Retinal pigment epithelial cell (primary cell): ENCODE measurements at regions not wholly inside any gene's neighbourhood (a gene's known extent, or its start where the extent isn't known, plus 50 kb on each side); places are given as distances from the start of the nearest gene placed in this dataset.
"Not testable (repeated sequence)": the region's sequence is repeated elsewhere in the genome, so short reads cannot be mapped to it uniquely, and the experiment has no call there.

Source experiments
- DNase-seq: peaks from one replicate; pipeline ENCODE4 v3.0.0-alpha.2; 2010; ENCODE audit warnings: low read depth
- H3K4me3 ChIP-seq: 2 replicates; pipeline ENCODE4 v1.5.1; 2011; ENCODE audit warnings: mild to moderate bottlenecking, low read length, control low read depth, moderate library complexity
- TF ChIP-seq, protein P1 (sequence below): conservative IDR thresholded peaks from 2 replicates; pipeline ENCODE4 v1.5.1; 2011; ENCODE audit warnings: low read depth, low read length, control low read depth, inconsistent platforms

DNA sequence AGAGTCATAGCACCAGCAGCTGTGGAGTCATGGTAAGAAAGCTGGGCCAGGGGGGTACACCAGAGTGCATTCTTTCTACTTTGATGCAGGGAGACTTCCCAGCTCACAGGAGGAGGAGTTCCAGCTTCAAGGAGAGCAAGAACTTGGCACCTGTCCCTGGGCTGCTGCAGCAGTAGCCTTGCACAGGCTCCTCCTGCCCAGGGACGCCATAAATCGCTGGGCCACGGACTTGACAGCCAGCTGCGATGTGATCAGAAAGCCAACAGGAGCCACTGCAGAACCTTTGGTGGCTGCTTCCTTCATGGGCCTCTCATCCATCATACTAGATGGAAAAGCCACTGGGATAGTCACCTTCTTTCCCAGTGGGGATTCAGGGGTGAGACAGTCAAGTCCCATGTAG is 234.7 kb downstream of the NMUR2 start:
- TF ChIP-seq, protein P1, sequence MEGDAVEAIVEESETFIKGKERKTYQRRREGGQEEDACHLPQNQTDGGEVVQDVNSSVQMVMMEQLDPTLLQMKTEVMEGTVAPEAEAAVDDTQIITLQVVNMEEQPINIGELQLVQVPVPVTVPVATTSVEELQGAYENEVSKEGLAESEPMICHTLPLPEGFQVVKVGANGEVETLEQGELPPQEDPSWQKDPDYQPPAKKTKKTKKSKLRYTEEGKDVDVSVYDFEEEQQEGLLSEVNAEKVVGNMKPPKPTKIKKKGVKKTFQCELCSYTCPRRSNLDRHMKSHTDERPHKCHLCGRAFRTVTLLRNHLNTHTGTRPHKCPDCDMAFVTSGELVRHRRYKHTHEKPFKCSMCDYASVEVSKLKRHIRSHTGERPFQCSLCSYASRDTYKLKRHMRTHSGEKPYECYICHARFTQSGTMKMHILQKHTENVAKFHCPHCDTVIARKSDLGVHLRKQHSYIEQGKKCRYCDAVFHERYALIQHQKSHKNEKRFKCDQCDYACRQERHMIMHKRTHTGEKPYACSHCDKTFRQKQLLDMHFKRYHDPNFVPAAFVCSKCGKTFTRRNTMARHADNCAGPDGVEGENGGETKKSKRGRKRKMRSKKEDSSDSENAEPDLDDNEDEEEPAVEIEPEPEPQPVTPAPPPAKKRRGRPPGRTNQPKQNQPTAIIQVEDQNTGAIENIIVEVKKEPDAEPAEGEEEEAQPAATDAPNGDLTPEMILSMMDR = no peak
- no peak for DNase-seq
- no peak overlapping the region for H3K4me3 ChIP-seq

DNA sequence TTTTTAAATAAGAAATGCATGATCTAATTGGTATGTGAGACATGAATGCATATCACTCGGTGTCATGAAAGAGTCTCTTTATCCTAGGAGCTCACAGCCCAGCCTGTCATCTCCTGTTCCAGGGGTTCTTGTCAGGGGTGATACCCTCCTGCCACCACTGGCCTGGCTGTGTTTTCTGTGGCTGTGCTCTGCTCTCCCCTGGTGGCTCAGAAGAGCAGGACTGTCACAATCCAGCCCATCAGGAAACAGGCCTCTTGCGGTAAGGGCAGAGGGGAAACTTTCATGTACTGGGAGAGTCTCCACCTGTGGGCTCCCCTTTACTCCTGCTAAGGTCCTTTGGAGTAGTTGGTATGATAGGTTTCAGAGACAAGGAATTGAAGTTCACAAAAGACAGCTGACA is 240.2 kb upstream of the GLRA1 start:
- DNase-seq = no peak
- H3K4me3 ChIP-seq = no peak overlapping the region
- TF ChIP-seq, protein P1 = no peak

DNA sequence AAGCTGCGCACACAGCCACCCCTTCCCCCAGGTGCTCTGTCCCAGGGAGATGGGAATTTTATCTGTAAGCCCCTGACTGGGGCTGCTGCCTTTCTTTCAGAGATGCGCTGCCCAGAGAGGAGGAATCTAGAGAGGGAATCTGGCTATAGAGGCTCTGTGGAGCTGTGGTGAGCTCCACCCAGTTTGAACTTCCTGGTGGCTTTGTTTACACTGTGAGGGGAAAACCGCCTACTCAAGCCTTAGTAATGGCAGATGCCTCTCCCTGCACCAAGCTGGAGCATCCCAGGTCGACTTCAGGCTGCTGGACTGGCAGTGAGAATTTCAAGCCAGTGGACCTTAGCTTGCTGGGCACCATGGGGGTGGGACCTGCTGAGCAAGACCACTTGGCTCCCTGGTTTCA is 235.2 kb upstream of the GLRA1 start:
- H3K4me3 ChIP-seq = not testable (repeated sequence)

DNA sequence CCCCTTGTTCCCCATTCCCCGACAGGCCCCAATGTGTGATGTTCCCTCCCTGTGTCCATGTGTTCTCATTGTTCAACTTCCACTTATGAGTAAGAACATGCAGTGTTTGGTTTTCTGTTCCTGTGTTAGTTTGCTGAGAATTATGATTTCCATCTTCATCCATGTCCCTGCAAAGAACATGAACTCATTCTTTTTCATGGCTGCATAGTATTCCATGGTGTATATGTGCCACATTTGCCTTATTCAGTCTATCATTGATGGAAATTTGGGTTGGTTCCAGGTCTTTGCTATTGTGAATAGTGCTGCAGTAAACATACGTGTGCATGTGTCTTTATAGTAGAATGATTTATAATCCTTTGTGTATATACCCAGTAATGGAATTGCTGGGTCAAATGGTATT is 229.8 kb upstream of the GLRA1 start:
- not testable (repeated sequence) for DNase-seq

More for the DNA sequence above, 235.2 kb upstream of the GLRA1 start:
- DNase-seq = not testable (repeated sequence)

DNA sequence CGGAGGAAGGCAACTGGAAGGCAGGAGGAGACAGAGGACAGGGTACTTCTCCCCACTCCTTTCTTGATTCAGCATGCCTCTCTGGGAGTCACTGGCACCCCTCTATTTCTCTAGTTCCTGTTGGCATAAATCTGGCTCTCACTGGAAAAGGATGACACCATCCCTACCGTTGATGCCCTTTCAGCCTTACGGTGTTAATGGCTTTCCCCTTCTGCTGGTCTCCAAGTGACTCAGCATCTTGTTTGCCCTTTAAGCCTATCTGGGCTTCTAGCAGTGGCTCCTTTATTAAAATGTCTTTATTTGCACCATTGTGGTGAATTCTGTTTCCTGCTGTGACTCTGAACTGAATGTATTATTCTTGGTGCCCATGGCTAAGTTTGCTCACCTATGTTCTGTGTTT is 227.3 kb upstream of the GLRA1 start:
- no peak for DNase-seq
- no peak overlapping the region for H3K4me3 ChIP-seq
- TF ChIP-seq, protein P1 = no peak

More for the DNA sequence above, 229.8 kb upstream of the GLRA1 start:
- H3K4me3 ChIP-seq = not testable (repeated sequence)

DNA sequence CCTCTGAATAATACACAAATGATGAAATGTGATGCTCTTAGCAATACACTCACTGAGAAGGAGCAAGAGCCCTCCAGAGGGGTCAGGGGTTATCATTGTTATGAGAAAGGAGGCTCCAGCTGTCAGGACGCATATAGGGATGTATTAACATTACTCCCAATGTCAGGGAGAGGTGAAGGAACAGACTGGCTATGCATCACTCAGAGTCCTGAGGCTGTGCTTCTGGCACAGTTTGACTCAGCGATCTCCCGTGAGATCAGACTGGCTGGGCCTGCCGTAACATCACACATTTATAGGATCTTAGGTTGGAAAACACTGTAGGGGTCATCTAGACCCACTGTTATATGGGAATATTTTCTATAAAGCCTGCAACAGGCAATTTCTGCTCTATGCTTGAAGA is 226.5 kb upstream of the GLRA1 start:
- TF ChIP-seq, protein P1 = no peak
- H3K4me3 ChIP-seq = no peak overlapping the region
- DNase-seq = no peak

DNA sequence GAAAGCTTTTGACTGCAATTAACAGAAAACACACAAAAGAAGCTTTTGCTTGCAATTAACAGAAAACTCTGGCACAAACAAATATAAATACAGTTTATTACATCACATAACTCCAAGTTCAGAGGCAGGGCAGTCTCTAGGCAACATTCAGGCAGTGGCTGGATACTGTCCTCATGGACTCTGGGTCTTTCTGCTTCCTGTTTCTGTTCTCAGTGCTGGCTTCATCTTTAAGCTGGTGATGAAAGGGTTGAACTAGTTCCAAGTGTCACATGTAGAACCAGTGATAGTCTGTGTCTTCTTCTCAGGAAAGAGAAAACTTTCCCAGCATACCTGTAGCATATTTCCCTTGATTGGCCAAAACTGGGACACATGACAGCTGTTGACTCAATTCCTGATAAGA is 222.6 kb upstream of the GLRA1 start:
- no peak for DNase-seq
- TF ChIP-seq, protein P1 = no peak
- H3K4me3 ChIP-seq = no peak overlapping the region

DNA sequence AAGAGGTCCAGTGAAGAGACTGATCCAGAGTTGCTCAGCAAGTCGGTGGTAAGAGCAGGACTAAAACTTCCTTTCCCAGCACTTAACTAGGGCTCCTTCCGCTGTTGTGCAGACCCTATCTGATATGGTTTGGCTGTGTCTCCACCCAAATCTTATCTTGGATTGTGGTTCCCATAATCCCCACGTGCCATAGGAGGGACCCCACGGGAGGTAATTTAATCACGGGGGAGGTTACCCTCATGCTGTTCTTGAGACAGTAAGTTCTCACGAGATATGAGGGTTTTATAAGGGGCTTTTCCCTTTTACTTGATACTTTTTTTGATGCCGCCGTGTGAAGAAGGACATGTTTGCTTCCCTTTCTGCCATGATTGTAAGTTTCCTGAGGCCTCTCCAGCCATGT is 221.9 kb upstream of the GLRA1 start:
- DNase-seq = no peak
- H3K4me3 ChIP-seq = no peak overlapping the region
- TF ChIP-seq, protein P1 = no peak
